Immature natural killer cell (primary cell): ENCODE measurements at regions not wholly inside any gene's neighbourhood (a gene's known extent, or its start where the extent isn't known, plus 50 kb on each side); places are given as distances from the start of the nearest gene placed in this dataset.
A peak's percentile ranks its signal among the peaks of the same experiment; 100 is the strongest.

Experiments used
- DNase-seq, 3 donors: peaks; one replicate each; pipeline ENCODE4 v3.0.0; 2022; ENCODE audit warnings: mixed read lengths in 1 of 3
- H3K27ac Mint-ChIP-seq, 6 donors: one replicate each; pipeline ENCODE4 v1.8.0; 2020; ENCODE audit warnings: mixed read lengths in 6 of 6, mild to moderate bottlenecking in 5 of 6, inconsistent platforms in 4 of 6, moderate library complexity in 3 of 6
- H3K27me3 Mint-ChIP-seq, 3 donors: one replicate each; pipeline ENCODE4 v1.8.0; 2020 to 2021; ENCODE audit warnings: low read depth in 3 of 3, mild to moderate bottlenecking in 3 of 3, mixed read lengths in 3 of 3, moderate library complexity in 3 of 3, inconsistent platforms in 1 of 3
- H3K36me3 Mint-ChIP-seq, 3 donors: one replicate each; pipeline ENCODE4 v1.8.0; 2020; ENCODE audit warnings: mixed read lengths in 3 of 3, inconsistent platforms in 2 of 3, mild to moderate bottlenecking in 2 of 3
- H3K4me1 Mint-ChIP-seq, 2 donors: one replicate each; pipeline ENCODE4 v1.8.0; 2020; ENCODE audit warnings: inconsistent platforms in 2 of 2, mild to moderate bottlenecking in 2 of 2, mixed read lengths in 2 of 2, moderate library complexity in 1 of 2
- H3K4me3 Mint-ChIP-seq, 5 donors: one replicate each; pipeline ENCODE4 v1.8.0; 2020; ENCODE audit warnings: mild to moderate bottlenecking in 5 of 5, mixed read lengths in 5 of 5, inconsistent platforms in 3 of 5, moderate library complexity in 3 of 5
- H3K9me3 Mint-ChIP-seq, 6 donors: one replicate each; pipeline ENCODE4 v1.8.0; 2020; ENCODE audit warnings: mild to moderate bottlenecking in 6 of 6, mixed read lengths in 6 of 6, inconsistent platforms in 4 of 6, moderate library complexity in 3 of 6

DNA sequence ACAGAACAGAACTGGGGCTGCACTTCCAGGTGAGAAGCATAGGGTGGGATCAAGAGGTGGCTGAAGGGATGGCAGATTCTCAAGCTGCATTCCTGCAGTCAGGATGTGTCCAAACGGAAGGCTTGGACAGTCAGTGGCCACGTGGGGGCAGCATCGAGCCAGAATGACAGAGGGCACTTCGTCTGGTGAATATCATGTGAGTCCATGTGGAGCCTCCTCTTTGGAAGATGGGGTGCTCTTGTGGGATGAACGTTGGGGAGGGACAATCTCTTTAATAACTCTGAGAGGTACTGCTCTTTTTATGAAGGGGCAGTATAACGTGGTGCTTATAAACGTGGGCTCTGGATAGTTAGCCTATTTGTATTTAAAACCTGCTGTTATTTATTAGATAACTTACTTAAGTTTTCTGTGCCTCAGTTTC lies 154.9 kb upstream of the NAV2 start:
- Mint-ChIP-seq H3K27ac (no peak overlapping the region), H3K4me1 (no peaks in the 10 kb centered on the region), H3K36me3 (no peaks in the 10 kb centered on the region), H3K4me3 (no peak overlapping the region), H3K27me3 (peaks cover 0 to 5% (median 2%) of the 10 kb centered on the region in 3 donors), H3K9me3 (no peaks in the 10 kb centered on the region)
- DNase-seq = peak; percentile 38 to 50 (median 40)

DNA sequence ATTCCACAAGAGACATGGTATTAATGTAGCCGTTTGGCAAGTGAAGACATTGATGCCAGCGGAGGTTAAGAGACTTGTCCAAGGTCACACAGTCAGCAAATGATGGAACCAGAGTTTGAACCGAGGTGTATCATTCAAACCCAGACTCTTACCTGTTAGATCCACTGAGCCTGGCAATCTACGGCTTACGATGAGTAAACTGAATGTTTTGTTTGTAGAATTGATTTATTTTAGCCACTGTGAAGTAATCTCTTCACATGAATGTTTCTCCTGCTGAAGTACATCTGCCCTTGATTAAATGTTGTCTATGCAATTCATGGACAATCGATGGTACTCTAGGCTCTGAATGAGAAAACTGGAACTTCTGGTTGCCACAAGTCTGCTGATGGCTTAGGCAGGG lies 155.5 kb upstream of the NAV2 start:
- DNase-seq = no peak
- Mint-ChIP-seq H3K4me1 (no peaks in the 10 kb centered on the region), H3K4me3 (no peak overlapping the region), H3K27ac (no peak overlapping the region), H3K27me3 (peaks cover 0 to 5% (median 2%) of the 10 kb centered on the region in 3 donors), H3K36me3 (no peaks in the 10 kb centered on the region), H3K9me3 (no peaks in the 10 kb centered on the region)

DNA sequence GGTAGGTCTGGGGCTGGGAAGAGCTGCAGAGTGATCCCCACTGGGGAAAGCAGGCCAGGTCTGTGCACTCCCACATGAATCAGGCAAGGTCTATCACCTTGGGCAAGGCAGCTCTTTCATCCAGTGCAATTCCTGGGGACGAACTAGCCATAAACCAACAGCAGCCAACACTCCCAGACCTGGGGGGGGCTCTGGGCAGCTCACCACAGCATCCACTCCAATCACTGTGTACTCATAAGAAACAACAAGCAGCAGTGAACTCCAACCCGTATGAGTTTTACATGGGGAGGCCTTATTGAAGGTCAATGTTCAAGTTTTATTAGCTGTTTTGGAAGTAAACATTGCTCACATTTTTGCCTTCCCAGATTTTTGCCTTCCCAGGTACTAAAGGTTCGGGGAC lies 157.4 kb upstream of the NAV2 start:
- H3K9me3 Mint-ChIP-seq = no peaks in the 10 kb centered on the region
- H3K27me3 Mint-ChIP-seq = peaks cover 0 to 8% (median 2%) of the 10 kb centered on the region in 3 donors
- no peak overlapping the region for H3K4me3 Mint-ChIP-seq
- no peaks in the 10 kb centered on the region for H3K4me1 Mint-ChIP-seq
- no peak for DNase-seq
- H3K27ac Mint-ChIP-seq = no peak overlapping the region
- no peaks in the 10 kb centered on the region for H3K36me3 Mint-ChIP-seq

DNA sequence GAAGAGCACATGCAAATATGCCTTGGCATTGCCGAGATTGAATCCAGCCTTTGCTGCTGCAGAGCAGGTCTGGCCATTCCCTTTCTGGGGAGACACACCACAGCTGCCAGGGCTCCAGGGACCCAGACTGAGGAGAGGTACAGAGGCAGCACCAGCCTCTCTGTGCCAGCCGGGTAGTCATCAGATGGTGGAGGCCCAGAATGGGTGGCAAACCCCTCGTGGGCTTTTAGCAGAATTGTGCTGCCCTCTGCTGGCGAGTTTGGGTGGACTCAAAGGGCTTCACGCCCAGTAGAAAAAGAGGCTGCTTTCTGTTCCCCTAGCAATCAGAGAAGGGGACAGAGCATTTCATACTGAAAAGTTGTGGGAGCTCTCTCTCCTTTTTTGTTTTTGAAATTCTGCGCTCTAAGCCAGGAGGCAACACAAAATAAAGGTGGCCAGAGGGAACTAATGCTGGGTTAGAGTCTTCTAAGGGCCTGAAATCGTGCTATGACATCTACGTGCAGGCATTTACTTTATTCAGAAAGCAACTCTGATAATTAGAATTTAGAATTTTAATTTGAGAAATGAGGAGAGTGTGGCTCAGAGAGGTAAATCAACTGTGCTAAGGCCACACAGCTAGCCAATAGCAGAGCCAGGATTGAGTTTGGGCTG lies 158.8 kb upstream of the NAV2 start:
- H3K4me1 Mint-ChIP-seq = no peaks in the 10 kb centered on the region
- H3K27ac Mint-ChIP-seq = no peak overlapping the region
- no peaks in the 10 kb centered on the region for H3K9me3 Mint-ChIP-seq
- DNase-seq = peak; percentile 47 to 62 (median 55)
- H3K27me3 Mint-ChIP-seq = peaks cover 0 to 6% (median 2%) of the 10 kb centered on the region in 3 donors
- H3K4me3 Mint-ChIP-seq = no peak overlapping the region
- H3K36me3 Mint-ChIP-seq = no peaks in the 10 kb centered on the region

DNA sequence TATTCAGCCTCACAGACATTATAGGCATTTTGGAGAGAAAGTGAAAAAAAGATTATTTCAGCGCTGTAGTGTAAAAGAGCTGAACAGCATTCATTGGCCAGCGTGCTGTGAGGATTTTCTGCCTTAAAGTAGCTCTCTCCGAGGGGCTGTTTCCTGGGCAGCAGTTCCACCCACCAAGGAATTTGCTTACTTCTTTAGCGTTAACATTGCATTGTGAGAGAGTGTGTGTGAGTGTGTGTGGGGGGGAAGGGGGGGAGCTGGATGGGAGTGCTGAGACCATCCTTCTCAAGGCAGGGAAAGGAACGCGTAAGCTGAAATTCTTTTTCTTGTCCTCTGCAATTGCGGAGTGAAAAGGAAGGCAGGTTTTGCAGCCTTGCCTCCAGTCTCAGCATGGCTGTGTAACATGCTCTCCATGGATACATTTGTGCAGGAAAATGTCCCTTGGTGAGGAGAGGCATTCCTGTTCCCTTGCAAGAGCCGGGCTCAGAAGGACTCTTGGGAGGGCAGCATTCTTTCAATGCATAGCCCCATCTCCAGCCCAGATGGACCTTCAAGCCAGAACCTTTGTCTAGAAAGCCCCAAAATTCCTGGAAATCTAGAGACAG lies 159.9 kb upstream of the NAV2 start:
- H3K9me3 Mint-ChIP-seq = no peaks in the 10 kb centered on the region
- H3K27ac Mint-ChIP-seq = no peak overlapping the region
- H3K27me3 Mint-ChIP-seq = peaks cover 0 to 6% (median 2%) of the 10 kb centered on the region in 3 donors
- no peak overlapping the region for H3K4me3 Mint-ChIP-seq
- no peaks in the 10 kb centered on the region for H3K36me3 Mint-ChIP-seq
- no peaks in the 10 kb centered on the region for H3K4me1 Mint-ChIP-seq
- no peak for DNase-seq

DNA sequence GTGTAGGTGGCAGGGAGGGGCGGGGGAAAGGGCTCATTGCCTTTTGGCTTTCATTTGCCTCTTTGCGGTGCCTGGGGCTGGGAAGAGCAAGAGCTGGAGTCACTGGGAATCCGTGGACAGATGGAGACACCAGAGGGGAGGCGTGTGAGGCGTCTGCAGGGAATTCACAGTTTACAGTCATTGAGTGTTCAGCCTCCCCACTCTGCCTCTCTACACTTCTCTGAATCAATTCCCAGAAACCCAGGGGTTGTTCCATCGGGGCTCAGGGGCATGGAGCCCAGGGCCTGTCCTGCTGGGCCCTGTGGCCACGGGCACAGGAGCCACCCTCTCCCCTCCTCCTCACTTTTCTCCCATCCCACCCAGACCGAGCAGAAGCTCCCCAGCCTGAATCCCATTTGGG lies 160.5 kb upstream of the NAV2 start:
- H3K4me1 Mint-ChIP-seq = no peaks in the 10 kb centered on the region
- no peaks in the 10 kb centered on the region for H3K9me3 Mint-ChIP-seq
- H3K27ac Mint-ChIP-seq = no peak overlapping the region
- DNase-seq = no peak
- no peaks in the 10 kb centered on the region for H3K36me3 Mint-ChIP-seq
- no peak overlapping the region for H3K4me3 Mint-ChIP-seq
- peaks cover 0 to 9% (median 2%) of the 10 kb centered on the region in 3 donors for H3K27me3 Mint-ChIP-seq

DNA sequence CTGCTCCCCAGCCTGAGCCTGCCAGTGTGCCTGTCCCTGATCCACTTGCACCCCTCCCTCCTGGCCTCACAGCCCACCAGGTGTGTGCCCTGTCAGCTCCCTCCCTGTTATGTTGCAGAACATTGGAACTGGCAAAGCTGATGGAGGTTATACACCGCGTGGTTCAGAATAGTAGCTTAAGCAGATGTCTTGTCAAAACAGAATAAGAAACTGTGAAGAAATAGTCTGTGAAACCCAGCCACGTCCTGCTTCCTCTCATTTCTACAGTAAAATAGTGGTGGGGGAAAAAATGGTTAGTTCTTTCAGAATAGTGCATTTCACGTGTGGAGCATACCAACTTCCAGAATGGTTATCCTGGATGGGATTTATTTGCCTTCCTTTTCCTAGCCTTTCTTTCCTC lies 161.2 kb upstream of the NAV2 start:
- no peaks in the 10 kb centered on the region for H3K36me3 Mint-ChIP-seq
- no peak overlapping the region for H3K4me3 Mint-ChIP-seq
- no peaks in the 10 kb centered on the region for H3K9me3 Mint-ChIP-seq
- H3K27me3 Mint-ChIP-seq = peaks cover 0 to 13% (median 6%) of the 10 kb centered on the region in 3 donors
- H3K27ac Mint-ChIP-seq = no peak overlapping the region
- no peaks in the 10 kb centered on the region for H3K4me1 Mint-ChIP-seq
- DNase-seq = no peak

DNA sequence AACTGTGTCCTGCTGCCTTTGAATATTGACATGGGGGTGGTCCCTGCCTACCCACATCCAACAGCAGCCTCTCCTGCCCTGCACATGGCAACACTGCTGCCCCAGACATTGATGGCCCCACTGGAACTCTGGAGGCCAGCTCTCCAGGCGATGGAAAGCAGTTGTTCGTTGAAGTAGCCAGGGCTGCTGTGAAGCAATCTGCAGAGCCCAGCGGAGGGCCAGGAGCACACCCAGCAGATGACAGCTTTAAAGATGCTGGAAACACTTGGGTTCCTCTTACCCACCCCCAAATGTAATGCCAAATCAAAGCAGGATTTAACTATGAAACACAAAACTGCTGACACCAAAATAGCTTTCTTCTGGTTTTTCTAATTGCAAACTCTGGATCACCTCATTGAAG lies 165.6 kb upstream of the NAV2 start:
- no peaks in the 10 kb centered on the region for H3K36me3 Mint-ChIP-seq
- no peaks in the 10 kb centered on the region for H3K4me1 Mint-ChIP-seq
- H3K9me3 Mint-ChIP-seq = no peaks in the 10 kb centered on the region
- peaks cover 0 to 18% (median 8%) of the 10 kb centered on the region in 3 donors for H3K27me3 Mint-ChIP-seq
- DNase-seq = no peak
- H3K27ac Mint-ChIP-seq = no peak overlapping the region
- no peak overlapping the region for H3K4me3 Mint-ChIP-seq

DNA sequence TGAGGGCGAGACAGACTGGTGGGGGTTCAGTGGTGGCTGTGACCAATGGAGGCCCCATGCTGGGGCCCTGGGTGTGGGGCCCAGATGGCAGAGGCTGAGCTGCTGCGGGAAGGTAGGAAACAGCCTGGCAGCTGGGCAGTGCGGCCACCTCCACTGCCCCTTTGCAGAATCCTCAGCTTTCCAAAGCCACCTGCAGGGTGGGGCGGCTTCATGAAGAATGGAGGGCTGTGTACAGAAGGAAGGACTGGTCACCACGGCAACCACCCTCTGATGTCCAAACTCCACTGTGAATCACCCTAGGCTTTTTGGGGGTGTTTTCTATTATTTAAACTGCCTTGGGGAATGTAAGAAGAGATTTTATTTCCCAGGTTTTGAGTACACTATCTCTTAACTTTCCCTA lies 166.3 kb upstream of the NAV2 start:
- H3K27me3 Mint-ChIP-seq = peaks cover 0 to 18% (median 8%) of the 10 kb centered on the region in 3 donors
- H3K4me3 Mint-ChIP-seq = no peak overlapping the region
- no peaks in the 10 kb centered on the region for H3K36me3 Mint-ChIP-seq
- no peaks in the 10 kb centered on the region for H3K4me1 Mint-ChIP-seq
- DNase-seq = no peak
- no peak overlapping the region for H3K27ac Mint-ChIP-seq
- no peaks in the 10 kb centered on the region for H3K9me3 Mint-ChIP-seq

DNA sequence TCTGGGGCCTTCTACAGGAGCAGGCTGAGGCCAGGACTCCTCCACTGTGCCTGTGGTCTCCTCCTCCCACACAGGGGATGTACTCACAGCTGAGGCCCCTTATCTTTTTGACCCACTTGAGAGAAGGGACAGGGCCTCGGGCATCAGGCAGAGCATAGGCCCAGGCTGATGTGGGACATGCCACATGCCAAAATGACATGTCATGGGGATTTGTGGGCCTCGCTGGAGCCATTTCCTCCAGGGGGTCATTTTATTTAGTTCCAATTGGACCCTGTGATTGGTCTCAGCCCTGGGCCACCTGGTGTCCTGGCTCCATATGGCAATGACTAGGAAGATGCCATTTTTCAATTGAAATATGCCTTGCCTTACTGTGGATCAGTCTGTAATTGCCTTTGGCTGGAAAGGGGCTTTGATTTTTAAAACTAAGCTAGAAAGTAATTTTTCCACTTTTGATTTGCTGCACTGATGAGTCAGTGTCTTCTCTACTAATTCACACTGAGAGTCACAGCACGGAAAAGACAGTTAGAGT lies 171.1 kb upstream of the NAV2 start:
- H3K9me3 Mint-ChIP-seq = no peaks in the 10 kb centered on the region
- H3K27ac Mint-ChIP-seq = no peak overlapping the region
- no peaks in the 10 kb centered on the region for H3K4me1 Mint-ChIP-seq
- no peaks in the 10 kb centered on the region for H3K36me3 Mint-ChIP-seq
- H3K27me3 Mint-ChIP-seq = peaks cover 0 to 9% (median 8%) of the 10 kb centered on the region in 3 donors
- no peak for DNase-seq
- H3K4me3 Mint-ChIP-seq = no peak overlapping the region

DNA sequence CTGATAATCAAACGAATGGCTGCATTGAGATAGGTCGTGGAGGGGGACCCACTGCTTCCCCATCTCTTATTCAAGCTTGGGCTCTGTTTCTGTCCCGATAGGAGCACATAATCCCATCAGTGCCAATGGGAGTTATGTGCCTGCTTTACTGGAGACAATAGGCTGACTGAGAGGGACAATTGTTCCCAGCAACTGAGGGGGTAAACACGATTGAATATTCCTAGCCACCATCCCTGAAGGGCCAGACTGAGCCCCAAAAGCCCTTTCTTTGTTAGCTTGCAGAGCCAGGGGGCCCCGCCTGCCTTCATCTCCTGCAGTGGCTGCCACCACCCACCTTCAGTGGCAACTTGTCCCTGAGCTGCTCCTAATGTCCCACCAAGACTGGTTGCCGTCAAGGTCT lies 172.8 kb upstream of the NAV2 start:
- Mint-ChIP-seq H3K36me3 (no peaks in the 10 kb centered on the region), H3K4me1 (no peaks in the 10 kb centered on the region), H3K27me3 (peaks cover 0 to 6% (median 5%) of the 10 kb centered on the region in 3 donors)

DNA sequence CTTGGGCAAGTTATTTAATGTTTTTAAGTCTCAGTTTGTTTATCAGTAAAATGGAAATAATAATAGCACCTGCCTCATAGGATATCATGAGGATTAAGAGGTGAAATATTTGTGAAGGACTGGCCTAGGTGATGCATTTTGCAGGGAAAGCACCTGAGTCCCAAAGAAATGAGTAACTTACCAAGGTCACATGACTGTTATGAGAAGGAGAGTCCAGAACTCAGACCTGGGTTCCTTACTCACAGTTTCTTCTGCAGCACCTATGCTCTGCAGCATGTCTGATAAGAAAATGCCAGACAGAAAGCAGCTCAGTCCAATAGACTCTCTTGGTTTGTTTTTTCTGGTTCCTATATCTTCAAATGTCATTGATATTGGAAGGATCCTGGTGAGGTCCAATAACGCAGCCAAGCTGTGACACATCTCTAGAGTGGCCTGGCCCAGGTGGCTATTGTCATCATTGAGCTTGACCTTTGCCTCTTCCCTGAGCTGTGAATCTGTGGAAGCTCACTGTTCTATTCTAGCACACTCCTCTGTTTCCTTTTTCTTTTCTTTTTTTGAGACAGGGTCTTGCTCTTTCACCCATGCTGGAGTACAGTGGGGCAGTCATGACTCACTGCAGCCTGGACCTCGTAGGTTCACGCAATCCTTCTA lies 174.7 kb upstream of the NAV2 start:
- no peak for DNase-seq
- H3K9me3 Mint-ChIP-seq = no peaks in the 10 kb centered on the region
- no peak overlapping the region for H3K27ac Mint-ChIP-seq
- peaks cover 0 to 3% (median 0%) of the 10 kb centered on the region in 3 donors for H3K27me3 Mint-ChIP-seq
- H3K4me1 Mint-ChIP-seq = no peaks in the 10 kb centered on the region
- H3K4me3 Mint-ChIP-seq = no peak overlapping the region
- H3K36me3 Mint-ChIP-seq = no peaks in the 10 kb centered on the region

More for the DNA sequence above, 172.8 kb upstream of the NAV2 start:
- H3K27ac Mint-ChIP-seq = no peak overlapping the region
- no peaks in the 10 kb centered on the region for H3K9me3 Mint-ChIP-seq
- H3K4me3 Mint-ChIP-seq = no peak overlapping the region
- no peak for DNase-seq

DNA sequence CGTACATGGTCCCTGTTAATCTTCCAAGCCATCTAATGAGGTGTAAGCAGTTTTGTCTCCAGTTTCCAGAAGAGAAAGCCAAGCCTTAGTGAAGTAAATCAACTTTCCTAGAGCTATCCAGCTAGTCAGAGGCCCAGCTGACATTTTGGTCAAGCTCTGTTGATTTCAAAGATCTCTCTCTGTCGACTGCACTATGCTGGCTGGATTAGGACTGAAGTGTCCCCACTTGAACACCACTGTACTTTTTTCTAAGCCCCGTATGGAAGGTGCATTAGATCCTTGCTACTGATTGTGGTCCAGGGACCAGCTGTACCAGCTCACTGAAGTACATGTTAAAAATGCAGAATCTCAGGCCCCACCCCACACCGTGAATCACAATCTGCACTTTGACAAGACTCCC lies 176.5 kb upstream of the NAV2 start:
- Mint-ChIP-seq H3K36me3 (no peaks in the 10 kb centered on the region), H3K4me3 (no peak overlapping the region), H3K9me3 (no peaks in the 10 kb centered on the region), H3K27me3 (peaks cover 0 to 3% (median 0%) of the 10 kb centered on the region in 3 donors), H3K4me1 (no peaks in the 10 kb centered on the region), H3K27ac (no peak overlapping the region)
- DNase-seq = no peak

DNA sequence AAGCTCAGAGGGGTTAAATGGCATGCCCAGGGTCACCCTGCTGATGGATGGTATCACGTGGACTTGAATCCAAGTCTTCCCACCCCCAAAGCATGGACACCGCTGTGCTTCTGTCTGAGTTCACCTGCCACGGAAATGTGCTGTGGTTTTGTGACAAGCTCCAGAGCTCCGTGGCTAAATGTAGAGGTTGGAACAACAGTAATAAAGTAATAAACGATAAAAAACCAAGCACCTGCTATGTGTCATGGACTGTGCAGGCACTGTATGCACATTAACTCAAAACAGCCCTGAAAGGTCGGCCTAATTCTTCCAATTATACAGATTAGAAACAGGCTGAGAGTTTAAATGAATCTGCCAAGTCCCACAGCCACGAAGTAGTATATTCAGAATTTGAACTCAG lies 182.1 kb upstream of the NAV2 start:
- DNase-seq = no peak
- Mint-ChIP-seq H3K36me3 (no peaks in the 10 kb centered on the region), H3K27me3 (peaks cover 0 to 8% (median 5%) of the 10 kb centered on the region in 3 donors), H3K9me3 (no peaks in the 10 kb centered on the region), H3K4me1 (no peaks in the 10 kb centered on the region), H3K4me3 (no peak overlapping the region), H3K27ac (no peak overlapping the region)
